Stimulated activated CD8-positive, alpha-beta memory T cell treated with anti-CD3 and anti-CD28 coated beads, Interleukin-4, amount 100 ng/mL, for 48 hours (primary cell): ENCODE measurements at regions not wholly inside any gene's neighbourhood (a gene's known extent, or its start where the extent isn't known, plus 50 kb on each side); places are given as distances from the start of the nearest gene placed in this dataset.

ENCODE experiments used
- DNase-seq: peaks from one replicate; pipeline ENCODE4 v3.0.0-alpha.2; 2020

DNA sequence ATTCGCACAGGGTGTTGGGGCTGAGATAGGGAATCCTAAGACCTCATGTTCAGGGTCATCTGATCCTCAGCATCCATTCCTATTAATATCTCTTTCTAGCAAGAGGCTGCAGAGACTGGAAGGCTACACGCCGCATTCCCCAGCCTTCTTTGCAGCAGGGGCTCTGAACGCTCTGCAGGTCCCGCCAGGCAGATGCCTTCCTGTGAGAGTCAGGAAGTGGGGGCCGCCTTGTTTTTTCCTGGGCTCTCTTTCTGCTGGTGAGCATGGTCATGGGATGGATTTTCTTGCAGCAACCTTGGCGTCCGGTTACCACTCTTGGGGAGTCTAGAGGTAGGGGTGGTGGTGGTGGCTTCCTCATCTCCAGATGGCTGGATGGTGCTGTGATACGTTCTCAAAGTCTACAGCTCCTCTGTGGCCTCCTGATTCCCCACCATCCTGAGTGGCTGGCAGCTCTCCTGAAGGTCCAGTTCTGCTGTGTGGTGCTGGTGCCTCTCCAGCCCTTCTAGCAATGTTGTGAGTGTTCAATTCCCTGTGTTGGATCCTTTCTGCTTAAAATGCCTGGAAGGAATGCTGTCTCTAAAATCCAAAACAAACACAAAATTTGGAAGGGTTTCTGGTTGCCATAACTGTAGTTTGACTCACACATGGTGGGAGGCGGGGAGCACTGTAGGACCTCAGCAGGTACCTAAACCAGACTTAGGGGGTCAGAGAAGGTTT, 111.9 kb downstream of the CEBPB start:
- no peak for DNase-seq

DNA sequence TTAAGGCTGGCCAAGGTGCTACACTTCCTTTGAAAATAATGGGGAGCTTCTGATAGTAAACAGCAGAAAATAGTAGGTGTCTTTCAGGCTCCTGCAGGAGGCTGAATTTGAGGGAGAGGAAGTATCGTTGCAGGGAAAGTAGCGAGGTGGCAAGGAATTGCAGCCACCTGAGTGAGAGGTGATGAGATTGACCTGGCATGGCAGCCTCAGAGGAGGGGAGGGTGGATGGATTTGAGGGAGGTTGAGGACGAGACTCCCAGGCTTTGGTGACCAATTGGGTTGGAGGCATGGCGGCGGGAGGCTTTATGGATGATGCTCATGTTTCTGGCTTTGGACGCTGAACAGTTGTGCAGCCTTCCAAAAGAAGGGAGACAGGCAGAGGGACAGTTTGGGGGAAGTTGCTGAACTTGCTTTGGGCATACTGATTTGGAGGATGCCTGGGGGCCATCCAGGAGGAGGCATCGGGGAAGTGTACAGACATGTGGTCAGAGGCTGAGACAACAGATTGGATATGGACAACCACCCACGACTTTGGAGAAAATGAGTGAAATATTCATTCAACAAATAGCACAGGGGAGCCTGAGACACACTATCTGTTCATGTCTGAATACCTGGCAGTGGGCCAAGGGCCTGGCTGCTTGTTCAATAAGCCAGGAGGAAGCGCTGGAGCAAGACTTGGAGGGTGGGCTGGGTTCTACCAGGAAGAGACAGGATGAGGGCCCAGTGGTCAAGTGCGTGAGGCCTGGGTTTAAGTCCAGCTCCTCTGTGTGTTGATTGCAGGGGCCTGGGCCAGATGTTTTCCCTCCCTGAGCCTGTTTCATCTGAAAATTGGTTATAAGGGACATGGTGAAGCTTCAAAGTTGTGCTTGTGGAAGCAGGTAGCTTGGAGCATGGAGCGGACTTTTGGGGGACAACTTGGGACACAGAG, 113.2 kb downstream of the CEBPB start:
- no peak for DNase-seq

DNA sequence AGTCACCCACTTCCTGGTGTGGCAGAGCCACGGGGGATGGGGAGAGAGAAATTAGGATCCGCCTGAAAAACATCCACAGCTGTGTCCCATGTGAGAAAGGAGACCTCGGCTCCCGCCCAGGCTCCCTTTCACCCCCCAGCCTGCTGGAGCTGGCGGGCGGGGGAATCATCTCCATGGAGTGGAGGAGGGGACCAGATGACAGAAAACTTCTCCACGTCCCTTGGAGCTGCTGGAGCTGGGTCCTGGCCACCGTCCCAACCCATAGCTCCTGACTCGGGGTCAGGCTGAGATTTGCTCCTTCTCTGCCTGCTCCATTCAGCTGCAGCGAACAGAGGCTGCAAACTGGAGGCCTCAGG, 113.8 kb downstream of the CEBPB start:
- no peak for DNase-seq

DNA sequence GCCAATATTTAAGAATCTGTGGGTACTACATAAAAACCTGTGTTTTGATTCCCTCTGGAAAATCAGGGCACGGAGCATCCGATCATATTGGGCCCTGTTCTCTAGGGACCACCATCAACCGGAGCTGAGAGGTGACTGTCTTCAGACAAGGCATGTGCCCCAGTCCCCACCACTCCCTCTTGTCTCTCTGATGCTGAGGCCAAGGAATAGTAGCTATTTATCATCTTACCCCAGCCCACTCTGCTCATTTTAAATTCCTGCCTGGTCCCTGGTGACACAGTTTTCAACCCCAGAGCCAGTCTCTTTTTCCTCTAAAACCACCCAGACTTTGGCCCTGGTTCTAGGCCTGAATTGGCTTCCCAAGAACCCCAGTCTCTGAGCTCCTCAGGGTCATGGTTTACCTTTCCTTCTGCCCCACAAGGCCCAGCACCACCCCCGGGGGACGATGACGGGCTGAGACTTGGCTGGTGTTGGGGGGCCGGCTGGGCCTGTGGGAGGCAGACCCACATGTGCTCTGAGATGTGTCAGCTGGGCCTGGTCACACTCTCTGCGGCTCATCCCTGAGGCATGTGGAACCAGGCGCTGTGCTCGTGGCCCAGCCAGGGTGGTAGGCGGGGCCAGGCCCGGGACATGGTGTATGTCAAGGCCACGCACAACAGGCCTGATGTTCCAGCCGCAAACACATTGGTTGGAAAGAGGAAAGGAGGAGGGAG, 114.4 kb downstream of the CEBPB start:
- no peak for DNase-seq

DNA sequence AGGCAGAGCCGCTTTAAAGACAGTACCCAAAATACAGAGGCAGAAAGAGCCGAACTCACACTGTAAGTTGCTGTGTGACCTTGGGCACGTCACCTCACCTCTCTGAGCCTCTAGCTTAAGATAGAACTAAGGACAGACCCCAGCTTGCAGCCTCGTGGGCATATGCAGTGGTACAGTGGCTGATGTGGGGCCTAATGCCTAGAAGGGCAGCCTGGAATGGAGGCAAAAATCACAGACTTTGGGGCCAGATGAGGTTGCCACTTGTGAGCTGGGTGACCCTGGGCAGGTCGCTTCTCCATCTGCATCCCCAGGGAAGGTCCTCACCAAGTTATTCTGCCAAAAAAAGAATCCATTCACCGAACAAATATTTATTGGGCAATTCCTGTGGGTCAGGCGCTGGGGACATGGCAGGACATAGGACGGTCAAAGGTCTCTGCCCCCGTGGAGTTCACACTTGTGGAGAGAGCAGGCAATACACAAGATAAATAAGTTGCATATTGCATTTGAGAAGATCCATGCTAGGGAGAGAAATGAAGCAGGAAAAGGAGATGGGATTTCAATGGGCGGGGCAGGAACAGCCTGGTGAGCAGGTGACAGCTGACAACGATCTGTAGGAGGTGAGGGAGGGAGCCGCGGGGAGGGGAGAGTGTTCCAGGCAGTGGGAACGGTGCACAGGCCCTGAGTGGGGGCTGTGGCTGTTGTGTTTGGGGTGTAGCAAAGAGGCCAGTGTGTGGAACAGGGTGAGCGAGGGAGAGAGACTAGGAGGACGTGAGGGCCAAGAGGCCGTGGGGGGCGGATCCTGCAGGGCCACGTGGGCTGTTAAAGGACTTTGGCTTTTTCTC, 115.2 kb downstream of the CEBPB start:
- DNase-seq = no peak

DNA sequence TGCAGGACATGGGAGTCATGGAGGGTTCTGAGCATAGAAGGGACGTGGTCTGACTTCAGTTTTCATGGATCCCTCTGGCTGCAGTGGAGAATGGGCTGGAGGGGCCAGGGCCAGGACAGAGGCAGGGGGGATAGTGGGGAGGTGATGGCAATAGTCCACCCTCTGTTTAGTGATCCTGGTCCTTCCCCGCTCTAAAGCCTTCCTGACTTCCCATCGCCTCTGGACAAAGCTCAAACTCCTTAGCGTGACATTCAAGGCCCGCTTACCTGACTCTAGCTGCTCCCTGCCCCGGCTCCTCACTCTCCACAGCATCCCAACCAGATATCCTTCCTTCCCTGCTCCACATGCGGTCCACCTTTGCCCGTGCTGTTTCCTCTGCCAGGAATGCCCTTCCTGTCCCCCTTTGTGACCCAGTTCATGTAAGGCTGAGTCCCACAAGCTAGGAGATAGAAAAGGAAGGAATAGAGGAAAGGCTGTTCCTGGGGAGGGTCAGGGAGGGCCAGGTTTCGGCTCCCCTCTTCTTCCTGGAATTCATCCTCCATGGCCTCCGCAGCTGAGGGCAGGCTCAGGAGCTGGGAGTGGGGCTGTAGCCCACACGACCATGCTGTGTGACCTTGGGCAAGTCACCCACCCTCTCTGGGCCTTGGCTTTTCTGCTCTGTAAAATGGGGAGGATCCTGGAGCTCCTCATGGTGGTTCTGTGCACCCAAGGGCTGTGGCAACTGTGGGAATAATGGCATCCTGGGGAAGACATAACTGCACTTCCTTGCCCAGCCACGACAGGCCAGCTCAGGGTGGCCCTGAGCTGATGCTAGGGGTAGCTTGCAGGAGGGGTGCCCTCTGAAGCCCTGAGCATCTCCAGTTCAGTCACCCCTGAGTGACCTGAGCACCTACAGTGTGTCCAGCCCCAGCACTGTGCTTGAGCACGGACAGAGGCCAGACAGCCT, 116.1 kb downstream of the CEBPB start:
- no peak for DNase-seq

DNA sequence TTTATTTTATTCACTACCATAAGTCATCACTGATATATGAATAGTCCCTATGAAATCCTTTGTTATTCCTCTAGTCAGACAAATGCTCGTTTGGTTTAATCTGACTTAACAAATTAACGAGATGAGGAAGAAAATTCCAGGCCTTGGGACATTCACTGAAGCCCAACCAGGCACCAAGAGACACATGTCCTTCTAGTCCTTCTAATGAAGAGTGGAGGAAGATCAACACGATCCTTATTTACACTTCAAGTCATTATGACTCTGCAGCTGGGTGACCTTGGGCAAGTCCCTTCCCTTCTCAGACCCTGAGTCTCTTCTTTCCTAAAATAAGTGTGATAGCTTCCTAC, 117.5 kb downstream of the CEBPB start:
- DNase-seq = no peak

DNA sequence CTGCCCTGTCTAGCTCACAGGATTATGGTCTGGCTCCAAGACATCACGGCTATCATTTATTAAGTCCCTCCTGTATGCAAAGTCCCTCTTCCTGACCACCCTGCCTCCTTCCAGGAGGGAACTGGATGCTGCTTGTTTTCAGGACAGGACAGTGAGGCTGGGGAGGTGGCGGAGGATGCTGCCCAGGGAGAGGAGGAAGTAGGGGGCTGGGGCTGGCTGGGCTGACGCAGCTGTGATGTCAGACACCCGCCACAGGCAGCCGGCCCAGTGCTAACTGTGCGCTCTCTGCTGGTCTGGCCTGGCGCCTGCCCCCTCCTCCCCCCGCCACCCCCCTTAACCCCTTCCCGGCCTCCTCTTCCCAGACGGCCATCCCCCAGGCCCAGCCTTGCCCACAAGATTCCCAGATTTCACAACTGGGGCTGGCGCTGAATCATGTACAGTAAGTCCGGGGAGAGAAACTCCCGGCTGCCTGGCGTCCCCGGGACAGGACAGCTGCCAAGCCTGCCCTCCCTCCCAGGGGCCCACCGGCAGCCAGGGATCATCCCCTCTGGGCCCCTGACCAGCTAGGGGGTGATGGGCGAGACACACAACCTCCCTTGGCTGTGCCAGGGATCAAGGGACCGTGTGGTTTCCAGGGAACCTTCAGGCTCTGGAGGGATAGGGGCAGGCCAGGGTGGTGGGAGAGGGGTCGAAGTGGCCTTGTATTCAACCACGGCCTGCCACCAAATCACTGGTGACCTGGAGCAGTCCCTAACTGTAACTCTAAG, 118.1 kb downstream of the CEBPB start:
- no peak for DNase-seq

DNA sequence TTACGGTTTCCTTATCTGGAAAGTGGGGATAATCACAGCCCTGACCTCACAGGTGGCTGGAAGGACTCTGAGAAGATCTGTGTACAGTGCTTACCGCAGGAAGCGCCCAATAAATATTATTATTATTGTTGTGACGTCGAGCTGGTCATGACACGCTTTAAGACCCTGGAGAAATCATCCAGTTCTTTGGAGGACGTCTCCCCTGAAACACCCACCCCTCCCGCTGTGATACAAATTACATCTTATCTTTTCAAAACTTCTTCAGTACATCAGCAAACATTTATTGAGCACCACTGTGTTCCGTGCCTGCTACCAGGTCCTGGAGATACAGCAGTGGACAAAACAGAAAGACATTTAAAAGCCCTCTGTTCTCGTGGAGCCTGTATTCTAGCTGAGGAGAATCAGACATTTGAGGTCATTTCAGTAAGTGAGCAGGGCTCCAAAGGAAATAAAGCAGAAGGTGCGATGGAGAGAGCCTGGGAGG, 118.7 kb downstream of the CEBPB start:
- DNase-seq = no peak

DNA sequence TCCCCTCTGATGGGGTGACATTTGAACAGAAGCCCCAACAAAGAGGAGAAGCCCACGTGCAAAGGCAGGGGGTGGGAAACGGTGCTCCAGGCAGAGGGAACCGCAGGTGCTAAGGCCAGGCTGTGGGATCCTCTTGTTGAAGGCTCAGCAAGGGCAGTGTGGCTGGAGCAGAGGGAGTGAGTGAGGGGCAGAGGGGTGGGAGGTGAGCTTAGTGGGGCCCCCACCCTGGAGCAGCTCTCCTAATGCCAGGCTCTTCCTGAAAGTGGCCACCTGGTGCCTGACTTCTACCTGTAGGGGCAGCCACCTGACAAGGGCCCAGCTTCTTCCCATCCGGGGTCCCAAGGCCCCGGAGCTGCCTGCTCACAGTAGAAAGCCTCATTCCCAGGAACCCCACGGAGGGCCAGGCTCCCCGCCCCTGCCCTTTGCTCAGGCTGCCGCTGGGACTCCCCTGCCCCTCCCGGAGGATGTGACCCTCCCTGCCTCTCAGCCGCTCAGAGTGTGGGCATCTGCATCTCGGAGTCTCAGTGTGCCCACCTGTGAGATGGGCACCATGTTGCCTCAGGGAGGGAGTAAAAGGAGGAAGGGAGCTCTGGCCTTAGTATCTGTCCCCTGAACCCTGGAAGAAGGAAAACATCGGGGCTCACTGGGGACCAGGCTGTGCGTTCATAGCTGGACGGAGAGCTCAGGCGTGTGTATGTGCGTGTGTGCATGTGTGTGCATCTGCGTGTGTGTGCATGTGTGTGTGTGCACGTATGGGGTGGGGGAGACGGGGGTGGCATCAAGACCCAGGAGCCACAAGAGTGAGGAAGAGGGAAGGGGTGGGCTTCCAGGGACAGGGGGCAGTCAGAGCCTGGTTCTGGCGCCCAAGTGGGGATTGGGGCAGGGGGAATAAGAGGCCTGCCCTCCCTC, 119.4 kb downstream of the CEBPB start:
- no peak for DNase-seq

DNA sequence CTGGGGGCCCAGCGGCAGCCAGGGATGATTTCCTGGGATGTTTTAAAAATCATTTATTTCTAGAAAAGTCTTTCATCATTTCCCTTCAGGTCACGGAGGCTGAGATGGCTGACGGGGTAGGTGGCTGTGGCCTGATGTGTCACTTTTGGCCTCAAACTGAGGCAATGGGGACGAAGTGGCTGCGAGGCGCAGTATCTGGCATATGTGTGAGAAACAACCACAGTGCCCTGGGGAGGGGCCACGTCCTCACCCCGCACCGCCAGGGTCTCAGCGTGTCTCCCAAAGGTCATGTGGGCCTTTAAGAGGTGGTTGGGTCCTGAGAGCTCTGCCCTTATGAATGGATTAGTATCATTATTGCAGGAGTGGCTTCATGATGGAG, 120.0 kb downstream of the CEBPB start:
- DNase-seq = peak; percentile 41

DNA sequence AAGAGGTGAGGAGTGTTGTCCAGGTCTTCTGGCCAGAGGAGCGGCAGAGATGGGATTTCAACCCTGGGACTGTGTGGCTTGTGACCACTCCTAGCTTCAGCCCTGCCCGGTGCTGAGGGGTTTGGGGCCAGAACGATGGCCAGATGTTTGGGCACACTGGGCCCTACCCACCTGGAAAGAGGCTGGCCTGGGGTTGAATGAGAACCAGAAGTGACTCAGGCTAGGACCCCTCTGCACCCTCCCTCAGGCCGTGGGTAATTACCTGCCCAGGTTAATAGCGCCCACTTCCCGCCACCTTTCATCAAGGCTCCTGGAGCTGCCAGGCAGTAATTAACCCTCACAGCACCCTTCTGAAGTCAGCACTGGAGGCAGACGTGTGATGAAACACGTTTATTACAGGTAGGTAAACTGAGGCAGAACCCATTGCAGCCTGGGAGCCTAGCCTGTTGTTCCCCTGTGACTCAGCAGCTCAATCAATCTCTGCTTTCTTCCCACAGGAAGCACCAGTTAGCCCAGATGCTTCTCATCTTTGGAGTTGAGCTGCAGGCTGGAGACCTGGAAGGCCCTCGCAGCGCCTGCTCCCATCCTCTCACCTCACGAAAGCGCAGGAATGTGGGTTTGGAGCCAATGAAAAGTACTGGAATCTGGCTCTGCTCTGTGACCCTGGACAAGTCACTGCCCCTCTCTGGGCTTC, 120.8 kb downstream of the CEBPB start:
- no peak for DNase-seq

DNA sequence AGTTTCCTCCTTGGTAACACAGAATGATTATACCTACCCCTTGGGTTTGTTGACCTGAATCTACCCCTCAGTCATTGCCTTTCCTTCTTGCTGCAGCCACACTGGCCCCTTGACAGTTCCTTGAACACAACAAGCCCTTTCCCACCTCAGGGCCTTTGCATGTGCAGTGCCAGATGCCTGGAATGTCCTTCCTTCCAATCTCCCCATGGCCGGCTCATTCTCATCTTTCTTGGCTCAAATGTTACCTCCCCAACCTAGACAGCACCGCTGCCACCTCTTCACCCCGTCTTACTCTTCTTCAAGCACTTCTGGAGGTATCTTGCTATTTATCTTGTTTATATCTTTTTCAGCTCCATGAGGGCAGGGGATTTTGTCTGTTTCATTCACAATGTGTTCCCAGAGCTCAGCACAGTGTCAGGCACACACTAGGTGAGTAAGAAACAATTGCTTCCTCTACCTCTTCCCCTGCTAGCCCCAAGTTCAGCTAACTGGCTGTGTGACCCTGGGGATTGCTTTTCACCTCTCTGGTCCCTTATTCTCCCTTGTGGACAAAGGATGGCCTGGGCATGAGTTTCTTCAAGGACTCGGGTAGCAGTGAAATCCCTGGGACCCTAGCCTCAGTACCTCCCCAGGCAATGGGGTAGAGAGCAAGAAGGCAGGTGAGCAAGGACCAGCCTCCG, 121.5 kb downstream of the CEBPB start:
- DNase-seq = no peak

DNA sequence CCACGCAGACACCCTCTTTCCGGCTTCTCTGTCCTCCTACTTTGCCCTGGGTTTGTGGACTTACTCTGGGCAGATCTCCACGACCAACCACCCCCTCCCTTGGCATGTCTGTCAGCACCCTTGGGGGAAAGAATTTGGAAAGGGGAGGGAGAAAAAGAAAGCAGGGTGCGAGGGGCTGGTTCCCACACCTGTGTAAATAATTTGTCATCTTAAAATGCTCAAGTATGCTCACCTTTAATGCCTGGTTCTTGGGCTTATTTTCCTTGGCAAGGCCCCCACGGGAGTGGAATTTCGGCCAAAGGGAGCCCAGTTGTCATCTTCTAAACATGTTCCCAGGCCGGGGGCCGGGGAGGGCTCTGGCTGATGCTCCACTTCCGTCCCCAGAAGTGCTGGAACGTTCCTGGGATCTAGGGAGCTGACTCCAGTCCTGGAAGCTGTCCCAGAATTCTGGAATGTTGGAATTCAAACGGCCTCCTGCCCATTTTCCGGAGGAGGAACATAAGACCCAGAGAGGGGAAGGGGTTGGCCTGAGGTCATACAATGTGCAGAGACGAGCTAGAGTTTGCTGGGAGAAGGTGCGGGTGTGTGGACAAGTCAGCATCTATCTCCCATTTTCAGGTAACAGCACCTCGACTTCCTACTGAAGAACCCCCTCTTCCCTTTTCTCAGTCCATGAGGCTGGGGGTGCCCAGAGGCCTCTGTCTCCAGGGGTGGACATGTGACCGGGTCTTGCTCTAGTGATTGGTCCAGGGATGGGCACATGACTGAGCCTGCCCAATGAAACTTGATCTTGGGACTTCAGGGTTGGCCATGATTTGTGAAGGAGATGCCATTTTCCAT, 122.3 kb downstream of the CEBPB start:
- no peak for DNase-seq

DNA sequence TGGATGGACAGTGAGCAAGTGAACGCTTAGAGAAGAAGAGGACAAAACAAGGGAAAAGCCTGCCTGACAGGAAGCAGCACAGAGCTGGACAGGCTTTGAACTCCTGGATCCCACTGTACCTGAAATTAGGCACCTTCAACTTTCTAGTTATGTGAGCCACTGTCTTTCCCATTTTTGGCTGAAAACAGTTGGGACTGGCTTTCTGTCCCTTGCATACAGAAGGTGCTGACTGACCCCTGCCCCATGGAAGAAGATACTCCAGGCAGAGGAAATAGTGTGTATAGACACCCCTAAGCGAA, 122.8 kb downstream of the CEBPB start:
- DNase-seq = no peak

DNA sequence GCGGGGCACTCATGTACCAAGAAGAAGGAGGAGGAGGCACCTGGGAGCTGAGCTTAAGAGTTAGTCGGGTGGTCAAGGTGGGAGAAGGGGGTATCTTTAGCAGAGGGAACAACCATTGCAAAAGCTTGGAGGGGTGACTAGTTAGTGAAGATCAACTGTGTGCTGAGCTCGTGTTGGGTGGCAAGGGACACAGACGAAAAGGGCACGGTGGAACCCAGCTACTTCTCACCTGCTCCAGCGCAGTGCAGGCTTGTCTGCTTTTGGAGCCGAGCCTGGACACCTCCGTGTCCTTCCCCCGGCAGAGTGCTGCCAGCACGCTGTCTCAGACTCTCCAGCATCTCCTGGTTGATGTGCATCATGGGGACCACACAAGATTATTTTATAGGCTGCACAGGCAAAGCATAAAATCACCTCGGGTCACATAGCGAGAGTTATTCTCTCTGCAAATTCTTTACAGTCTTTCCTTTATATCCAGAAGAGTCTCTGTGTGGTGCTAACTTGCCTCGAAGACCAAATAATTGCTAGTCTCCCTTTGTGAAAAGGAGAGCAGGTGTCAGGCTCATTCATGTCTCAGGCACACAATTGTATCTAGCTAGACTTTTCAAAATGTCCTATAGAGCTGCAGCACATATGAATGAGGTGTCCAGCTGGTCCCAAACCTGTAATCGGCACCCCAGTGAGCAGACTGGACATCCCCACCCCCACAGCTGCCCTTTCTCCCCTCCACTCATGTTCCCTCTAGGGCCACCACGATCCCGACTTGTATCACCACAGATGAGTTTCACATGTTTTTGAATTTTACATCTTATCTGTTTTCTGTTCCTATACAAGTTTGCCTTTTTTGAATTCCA, 123.4 kb downstream of the CEBPB start:
- no peak for DNase-seq
